ENCODE measurements at regions not wholly inside any gene's neighbourhood (a gene's known extent, or its start where the extent isn't known, plus 50 kb on each side); places are given as distances from the start of the nearest gene placed in this dataset.

GRCh38 chr11:116431842-116432241 is 340.9 kb downstream of the BUD13 start:
- DNase-seq = no peak

- DNase-seq = no peak
Measured at GRCh38 chr11:116428638-116428975, 344.2 kb downstream of the BUD13 start.

GRCh38 chr11:116427903-116428637 is 344.7 kb downstream of the BUD13 start:
- DNase-seq = no peak

GRCh38 chr11:116427337-116427902 is 345.4 kb downstream of the BUD13 start:
- DNase-seq = no peak

- DNase-seq = no peak
Measured at GRCh38 chr11:116426761-116427160, 346.0 kb downstream of the BUD13 start.

GRCh38 chr11:116424615-116425261 is 348.0 kb downstream of the BUD13 start:
- no peak for DNase-seq

- no peak for DNase-seq
Measured at GRCh38 chr11:116422956-116423600, 349.7 kb downstream of the BUD13 start.

DNA sequence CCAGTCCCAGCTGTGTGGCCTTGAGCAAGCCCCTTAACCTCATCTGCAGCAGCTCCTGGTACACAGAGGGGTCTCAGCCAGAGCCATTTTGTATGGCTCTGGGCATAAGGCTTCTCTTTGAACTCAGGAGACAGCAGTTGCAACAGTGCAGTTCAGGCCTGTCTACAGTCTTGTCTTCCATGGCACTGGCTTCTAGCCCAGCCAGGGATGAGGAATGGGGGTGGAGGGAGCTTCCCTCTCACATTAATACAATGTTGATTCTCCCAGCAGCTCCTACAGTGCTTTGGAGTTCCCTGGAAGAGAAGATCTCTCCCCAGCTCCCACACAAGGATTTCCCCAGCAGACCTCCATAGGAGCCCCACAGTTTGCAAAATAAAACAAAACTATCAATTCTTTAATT is 350.2 kb downstream of the BUD13 start:
- no peak for DNase-seq

DNA sequence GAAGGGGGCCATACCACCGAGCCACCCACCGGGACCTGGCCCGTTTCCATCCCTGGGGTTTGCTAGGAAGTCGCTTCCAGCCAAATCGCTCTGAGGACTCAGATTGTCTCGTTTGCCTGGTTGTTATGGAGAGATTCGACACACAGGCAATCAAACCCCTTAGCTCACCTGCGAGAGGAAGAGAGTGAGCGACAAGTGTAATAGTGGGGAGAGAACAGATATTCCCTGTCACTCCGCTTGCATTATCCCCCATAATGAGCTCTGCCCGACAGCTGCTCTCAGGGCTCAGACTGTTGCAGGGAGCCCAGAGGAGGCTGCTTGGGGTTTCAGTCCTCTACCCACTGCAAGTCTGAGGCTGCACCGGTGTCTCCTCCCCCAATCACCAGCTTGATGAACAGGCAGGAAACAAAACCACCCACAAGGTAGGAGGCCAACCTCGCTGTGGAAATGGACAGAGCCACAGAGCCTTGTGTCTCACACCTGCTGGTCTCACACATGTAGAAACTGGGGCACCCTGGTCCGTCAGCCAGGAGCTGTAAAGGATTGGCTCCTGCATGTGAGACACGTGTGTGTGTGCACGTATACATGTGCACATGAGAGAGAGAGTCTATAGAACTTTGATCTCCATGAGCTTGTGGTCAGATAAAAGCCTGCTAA is 351.1 kb downstream of the BUD13 start:
- DNase-seq = no peak

- DNase-seq = no peak
Measured at GRCh38 chr11:116420770-116421528, 351.8 kb downstream of the BUD13 start.

DNA sequence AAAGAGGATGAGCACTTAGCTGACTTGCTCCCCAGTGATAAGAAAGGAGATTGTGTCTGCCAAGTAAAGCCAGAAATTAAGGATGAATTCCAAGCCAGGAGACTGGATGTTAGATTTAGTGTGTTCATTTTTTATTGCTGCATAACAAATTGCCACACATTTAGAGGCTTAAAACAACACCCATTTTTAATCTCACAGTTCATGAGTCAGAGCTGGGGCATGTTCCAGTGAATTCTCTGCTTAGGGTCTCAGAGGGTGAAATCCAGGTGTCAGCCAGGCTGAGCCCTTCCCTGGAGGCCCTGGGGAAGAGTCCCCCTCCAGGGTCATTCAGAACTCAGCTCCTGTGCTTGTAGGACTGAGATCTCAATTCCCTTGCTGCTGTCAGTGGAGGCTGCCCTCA is 352.8 kb downstream of the BUD13 start:
- no peak for DNase-seq

- no peak for DNase-seq
Measured at GRCh38 chr11:116418388-116419041, 354.3 kb downstream of the BUD13 start.

- no peak for DNase-seq
Measured at GRCh38 chr11:116416852-116417251, 355.9 kb downstream of the BUD13 start.

GRCh38 chr11:116415095-116415494 is 357.7 kb downstream of the BUD13 start:
- DNase-seq = no peak

DNA sequence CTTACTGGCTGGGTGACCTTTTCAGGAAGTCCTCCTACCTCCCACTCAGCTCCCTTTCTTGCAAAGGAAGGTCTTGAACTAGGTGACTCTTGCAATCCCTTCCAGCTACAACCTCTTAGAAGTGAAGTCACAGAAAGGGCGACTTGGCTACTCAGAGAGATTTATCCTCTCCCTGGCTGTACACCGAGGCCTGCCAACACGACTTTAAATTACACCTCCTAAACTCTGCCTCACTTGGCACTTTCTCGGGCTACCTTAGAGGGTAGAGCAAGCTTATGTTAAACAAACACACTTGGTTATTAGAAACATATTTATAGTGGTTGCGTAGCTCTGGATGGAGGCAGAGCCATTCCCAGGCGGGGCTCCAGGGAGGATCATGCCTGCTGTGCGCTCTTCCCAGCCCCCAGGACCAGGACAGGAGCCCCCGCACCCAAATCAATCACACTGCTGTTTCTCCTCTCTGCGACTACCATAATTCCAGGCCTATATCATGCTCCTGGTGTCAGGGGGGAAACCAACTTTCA is 358.4 kb downstream of the BUD13 start:
- DNase-seq = no peak

GRCh38 chr11:116413301-116414242 is 359.2 kb downstream of the BUD13 start:
- DNase-seq = no peak

- no peak for DNase-seq
Measured at GRCh38 chr11:116412118-116412889, 360.5 kb downstream of the BUD13 start.

DNA sequence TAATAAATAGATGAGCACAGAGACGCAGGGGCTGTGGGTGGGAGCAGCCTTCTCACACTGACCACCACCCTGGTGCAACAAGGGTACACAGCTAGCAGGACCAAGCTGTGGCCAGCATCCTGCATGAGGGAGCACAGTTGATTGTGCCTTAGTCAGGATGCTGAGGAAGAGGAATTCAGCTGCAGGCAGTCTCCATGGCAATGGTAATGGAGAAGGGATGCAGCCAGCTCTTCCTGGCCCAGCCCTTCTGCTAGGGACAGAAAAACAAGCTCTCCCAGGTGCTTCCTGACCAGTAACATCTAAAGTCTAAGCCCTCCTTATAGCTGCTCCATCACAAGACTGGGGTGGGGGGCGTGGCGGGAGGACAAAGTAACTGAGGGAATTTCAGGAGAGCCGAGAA is 363.5 kb downstream of the BUD13 start:
- no peak for DNase-seq

GRCh38 chr11:116406042-116406441 is 366.7 kb downstream of the BUD13 start:
- no peak for DNase-seq

DNA sequence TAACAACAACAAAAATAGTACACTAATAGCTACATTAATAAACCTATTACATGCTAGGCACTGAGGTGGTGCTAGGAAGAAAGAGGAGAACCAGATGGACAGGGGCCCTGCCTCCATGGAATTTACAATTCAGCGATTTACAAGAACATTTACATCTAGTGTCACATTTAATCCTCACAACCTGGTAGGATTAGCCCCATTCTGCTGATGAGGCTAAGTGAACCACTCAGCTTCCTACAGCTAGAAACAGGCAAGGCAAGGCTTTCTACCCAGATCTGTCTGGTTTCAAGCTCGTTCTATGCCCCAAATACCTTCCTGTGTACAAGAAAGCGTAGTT is 368.4 kb downstream of the BUD13 start:
- DNase-seq = peak; percentile 94

Data from NCI-H524 treated with DMSO at 0.1 percent for 48 hours (cell line).